Stimulated activated CD8-positive, alpha-beta memory T cell treated with anti-CD3 and anti-CD28 coated beads, Interleukin-7, amount 100 ng/mL, for 24 hours (primary cell): ENCODE measurements at regions not wholly inside any gene's neighbourhood (a gene's known extent, or its start where the extent isn't known, plus 50 kb on each side); places are given as distances from the start of the nearest gene placed in this dataset.

Source experiments
- DNase-seq: peaks from one replicate; pipeline ENCODE4 v3.0.0-alpha.2; 2020; ENCODE audit warnings: low read depth

- no peak for DNase-seq
Observed at GRCh38 chr10:31754803-31755624, 173.6 kb downstream of the ARHGAP12 start.

- no peak for DNase-seq
Observed at GRCh38 chr10:31753681-31754080, 174.9 kb downstream of the ARHGAP12 start.

GRCh38 chr10:31752170-31752569 lies 176.5 kb downstream of the ARHGAP12 start:
- DNase-seq: no peak

GRCh38 chr10:31751738-31752080 lies 176.9 kb downstream of the ARHGAP12 start:
- no peak for DNase-seq

DNA sequence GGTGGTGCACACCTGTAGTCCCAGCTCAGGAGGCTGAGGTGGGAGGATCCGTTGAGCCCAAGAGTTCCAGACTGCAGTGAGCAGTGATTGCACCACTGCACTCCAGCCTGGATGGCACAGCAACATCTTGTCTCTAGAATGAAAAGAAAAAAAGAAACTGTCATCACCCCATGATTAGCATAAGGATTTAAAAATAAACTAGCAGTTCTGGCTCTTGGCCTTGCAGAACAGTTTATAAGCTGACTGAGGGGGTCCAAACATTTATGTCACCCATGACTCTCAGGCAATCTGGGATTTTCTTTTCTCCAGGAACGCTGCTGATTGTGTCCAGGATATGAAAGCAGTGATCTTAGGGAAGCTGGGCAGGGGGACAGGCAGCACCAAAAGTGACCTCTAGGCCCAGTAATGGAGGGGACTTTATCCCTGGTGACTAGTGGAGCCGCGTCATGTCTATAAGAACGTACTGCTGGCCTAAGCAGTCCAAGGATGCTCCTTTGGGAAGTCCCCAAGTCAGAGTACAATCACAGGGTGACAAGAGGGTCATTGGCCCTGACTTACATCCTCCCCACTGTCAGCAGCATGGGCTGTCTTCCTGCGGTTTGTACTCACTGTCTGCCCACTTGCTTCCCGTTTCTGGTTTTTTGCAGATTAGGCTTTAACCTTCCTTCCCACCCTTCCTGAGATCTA lies 177.4 kb downstream of the ARHGAP12 start:
- DNase-seq: no peak

DNA sequence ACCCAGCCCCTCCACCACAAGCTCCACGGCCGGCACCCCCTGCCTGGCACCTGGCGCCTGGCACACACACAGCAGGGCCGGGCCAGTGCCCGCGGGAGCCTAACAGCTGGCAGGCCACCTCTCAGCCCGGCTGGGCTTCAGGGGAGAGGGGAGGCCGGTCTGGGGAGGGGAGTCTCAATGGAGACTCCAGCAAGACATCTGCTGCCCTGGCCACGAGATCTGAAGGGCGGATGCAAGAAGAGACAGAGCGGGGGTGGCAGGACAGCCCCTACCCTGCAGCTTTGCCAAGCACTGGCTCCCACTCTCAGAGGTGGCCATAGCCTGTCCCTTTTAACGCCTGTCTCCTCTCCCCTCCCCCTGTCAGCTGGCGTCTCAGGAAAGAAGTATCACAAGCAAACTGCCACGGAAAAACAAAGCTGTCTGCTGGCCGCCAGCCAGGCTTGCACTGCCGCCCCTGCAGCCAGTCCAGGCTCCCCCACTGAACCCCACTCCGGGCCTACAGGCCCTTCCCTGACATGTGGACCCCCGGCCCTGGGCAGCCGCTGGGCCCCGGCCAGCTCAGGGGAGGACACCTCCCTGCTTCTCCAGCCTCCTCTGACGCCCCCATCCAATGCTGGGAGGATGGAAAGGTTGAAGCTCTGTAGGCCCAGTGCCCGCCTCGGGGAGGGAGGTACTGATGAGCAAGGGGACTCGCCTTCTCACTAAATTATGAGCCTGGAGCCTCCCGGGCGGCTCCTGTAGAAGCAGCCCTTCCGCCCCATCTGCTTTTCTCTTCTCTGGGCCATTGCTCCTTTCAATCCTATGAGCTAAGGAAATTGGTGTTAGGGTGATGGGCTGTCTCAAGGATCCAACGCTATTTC lies 178.4 kb downstream of the ARHGAP12 start:
- DNase-seq: no peak

DNA sequence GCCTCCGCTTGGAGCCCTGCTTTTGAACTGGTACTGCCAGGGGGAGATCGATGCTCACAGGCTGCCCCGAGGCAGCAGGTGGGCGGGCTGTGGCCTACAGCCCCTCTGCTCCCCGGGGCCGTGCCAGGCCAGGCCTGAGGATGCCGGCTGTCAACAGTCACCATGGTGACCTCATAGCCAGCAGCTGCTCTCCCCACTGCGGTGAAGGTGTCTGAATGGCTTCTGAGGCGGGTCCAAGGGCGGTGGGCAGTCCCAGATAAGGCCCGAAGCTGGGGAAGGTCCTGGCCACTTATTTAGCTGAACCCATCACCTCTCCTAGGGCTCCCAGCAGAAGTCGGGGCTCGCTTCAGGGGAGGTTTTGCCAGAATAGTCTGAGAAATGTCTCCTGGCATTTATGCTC lies 179.3 kb downstream of the ARHGAP12 start:
- DNase-seq: no peak

- no peak for DNase-seq
Observed at GRCh38 chr10:31745612-31746376, 182.8 kb downstream of the ARHGAP12 start.

DNA sequence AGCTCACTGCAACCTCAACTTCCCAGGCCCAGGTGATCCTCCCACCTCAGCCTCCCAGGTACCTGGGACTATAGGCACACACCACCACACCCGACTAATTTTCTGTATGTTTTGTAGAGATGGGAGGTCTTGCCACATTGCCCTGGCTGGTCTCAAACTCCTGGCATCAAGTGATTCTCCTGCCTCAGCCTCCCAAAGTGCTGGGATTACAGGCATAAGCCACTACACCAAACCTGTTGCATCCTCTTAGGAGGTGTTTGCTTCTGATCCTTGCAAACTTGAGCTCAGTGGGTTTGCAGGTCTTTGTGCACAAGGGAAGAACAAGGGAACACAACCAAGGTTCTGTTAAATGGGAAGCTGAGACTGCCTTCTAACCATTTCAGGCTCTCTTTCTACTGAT lies 184.6 kb downstream of the ARHGAP12 start:
- no peak for DNase-seq

DNA sequence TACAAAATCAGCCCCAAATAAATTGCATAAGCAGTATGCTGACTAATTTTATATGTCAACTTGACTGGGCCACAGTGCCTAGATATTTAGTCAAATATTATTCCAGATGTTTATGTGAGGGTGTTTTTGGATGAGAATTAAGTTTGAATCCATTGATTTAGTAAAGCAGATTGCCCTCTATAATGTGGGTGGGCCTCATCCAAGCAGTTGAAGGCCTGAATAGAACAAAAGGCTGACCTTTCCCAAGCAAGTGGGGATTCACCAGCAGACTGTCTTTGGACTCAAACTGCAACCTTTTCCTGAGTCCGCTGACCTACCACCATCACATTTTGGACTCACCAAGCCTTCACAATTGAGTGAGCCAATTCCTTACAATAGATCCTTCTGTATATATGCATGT lies 186.4 kb downstream of the ARHGAP12 start:
- no peak for DNase-seq

GRCh38 chr10:31741473-31741872 lies 187.2 kb downstream of the ARHGAP12 start:
- DNase-seq: no peak

- DNase-seq: no peak
Observed at GRCh38 chr10:31739711-31740110, 188.9 kb downstream of the ARHGAP12 start.

GRCh38 chr10:31739146-31739545 lies 189.5 kb downstream of the ARHGAP12 start:
- no peak for DNase-seq

DNA sequence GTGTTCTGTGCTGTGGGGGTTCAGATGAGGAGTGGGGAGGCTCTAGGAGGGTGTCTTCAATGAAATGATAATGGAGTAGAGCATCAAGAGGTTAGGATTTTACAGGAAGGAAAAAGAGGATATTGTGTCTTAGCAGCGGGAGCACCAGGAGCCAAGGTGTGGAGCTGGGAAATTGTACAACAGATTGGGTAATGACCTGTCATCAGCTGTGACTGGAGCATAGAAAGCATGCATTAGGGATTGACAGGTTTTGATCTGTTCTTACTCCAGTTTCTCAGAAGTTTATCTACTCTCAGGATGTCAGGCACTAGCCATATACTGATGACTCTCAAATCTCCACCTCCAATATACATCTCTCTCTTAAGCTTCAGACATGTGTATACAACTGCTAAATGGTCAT lies 196.9 kb downstream of the ARHGAP12 start:
- DNase-seq: no peak

DNA sequence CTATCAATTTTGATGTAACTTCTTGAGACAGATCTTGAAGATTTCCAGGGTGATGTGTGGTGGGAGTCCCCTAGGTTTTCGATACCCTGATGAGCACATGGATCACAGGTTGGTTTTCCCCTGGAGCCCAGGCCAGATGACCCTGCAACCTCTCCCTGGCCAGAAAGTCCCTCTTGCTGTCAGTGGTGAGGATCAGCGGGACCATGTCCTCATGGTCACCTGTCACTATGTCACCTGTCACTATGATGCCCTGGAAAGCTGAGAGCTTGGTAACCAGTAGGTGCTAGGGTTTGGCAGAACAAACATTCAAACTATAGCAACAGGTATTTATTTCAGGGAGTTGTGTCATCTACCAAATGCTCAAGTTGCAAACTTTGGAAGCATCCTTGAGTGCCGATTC lies 197.9 kb downstream of the ARHGAP12 start:
- DNase-seq: no peak

- no peak for DNase-seq
Observed at GRCh38 chr10:31728698-31729224, 199.9 kb downstream of the ARHGAP12 start.

GRCh38 chr10:31725436-31725835 lies 203.2 kb downstream of the ARHGAP12 start:
- DNase-seq: no peak

GRCh38 chr10:31724296-31724695 lies 204.3 kb downstream of the ARHGAP12 start:
- no peak for DNase-seq

DNA sequence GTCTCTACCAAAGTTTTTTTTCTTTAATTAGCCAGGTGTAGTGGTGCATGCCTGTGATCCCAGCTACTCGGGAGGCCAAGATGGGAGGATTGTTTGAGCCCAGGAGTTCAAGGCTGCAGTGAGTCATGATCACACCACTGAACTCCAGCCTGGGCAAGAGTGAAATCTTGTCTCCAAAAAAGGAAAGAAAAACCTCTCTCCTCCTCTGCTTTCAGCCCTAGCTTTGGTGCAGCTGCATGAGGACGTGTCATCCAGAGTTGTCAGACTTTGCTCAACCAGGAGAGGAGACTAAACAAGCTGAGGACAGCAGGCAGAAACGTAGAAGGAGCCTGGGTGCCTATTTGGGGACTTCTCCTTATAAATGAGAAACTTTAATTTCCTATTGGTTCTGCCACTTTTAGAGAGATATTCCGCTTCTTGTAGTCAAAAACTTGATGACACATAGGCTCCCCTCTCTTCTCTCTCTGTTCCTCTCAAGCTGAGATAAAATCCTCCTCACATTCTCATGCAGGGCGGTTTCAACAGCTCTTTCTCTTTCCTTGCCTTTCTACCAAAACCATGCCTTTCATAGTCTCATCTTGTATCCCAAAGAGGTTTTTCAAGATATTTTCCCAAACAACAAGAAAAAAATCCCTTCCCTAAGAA lies 205.4 kb downstream of the ARHGAP12 start:
- no peak for DNase-seq

DNA sequence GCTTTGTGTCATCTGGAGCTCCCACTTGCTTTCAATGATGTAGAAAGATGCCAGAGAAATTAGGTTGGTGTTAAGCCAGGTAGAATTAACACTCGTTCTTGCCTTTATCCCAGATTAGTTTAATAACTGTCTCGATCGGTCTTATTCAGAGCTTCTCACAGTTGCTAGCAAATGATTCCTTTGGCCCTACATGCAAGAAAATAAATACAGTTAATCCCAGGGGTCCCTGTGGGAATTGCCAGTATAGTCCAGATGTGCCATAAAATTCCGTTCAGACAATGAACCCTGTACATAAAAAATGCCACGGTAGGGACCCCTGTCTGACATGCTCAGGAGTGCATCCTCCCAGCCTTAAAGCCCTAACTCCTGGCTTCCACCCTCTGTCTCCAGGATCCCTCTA lies 207.5 kb downstream of the ARHGAP12 start:
- DNase-seq: no peak

- no peak for DNase-seq
Observed at GRCh38 chr10:31720546-31720945, 208.1 kb downstream of the ARHGAP12 start.
